Mucosa of rectum (tissue), 2 donors: ENCODE measurements at regions not wholly inside any gene's neighbourhood (a gene's known extent, or its start where the extent isn't known, plus 50 kb on each side); places are given as distances from the start of the nearest gene placed in this dataset.
"Not testable (repeated sequence)": the region's sequence is repeated elsewhere in the genome, so short reads cannot be mapped to it uniquely, and the experiment has no call there.

Experiments used
- H3K27ac ChIP-seq, 2 donors: one replicate each; pipeline ENCODE4 v1.7.0; 2013; ENCODE audit warnings: inconsistent platforms in 2 of 2, low read depth in 2 of 2, low read length in 2 of 2
- H3K27me3 ChIP-seq, 2 donors: one replicate each; pipeline ENCODE4 v1.7.0; 2013; ENCODE audit warnings: low read length in 2 of 2; ENCODE audit not compliant: control insufficient read depth in 2 of 2, insufficient read depth in 2 of 2
- H3K36me3 ChIP-seq, 2 donors: one replicate each; pipeline ENCODE4 v1.7.0; 2013; ENCODE audit warnings: low read length in 2 of 2; ENCODE audit not compliant: control insufficient read depth in 2 of 2, insufficient read depth in 2 of 2
- H3K4me1 ChIP-seq, 2 donors: one replicate each; pipeline ENCODE4 v1.7.0; 2013; ENCODE audit warnings: low read length in 2 of 2, mild to moderate bottlenecking in 1 of 2; ENCODE audit not compliant: control insufficient read depth in 2 of 2, insufficient read depth in 2 of 2
- H3K4me3 ChIP-seq, 2 donors: one replicate each; pipeline ENCODE4 v1.7.0; 2013; ENCODE audit warnings: low read length in 2 of 2
- H3K9ac ChIP-seq, 2 donors: one replicate each; pipeline ENCODE4 v1.7.0; 2013; ENCODE audit warnings: low read length in 2 of 2, low read depth in 1 of 2, mild to moderate bottlenecking in 1 of 2
- H3K9me3 ChIP-seq, 2 donors: one replicate each; pipeline ENCODE4 v1.7.0; 2013; ENCODE audit warnings: low read length in 2 of 2; ENCODE audit not compliant: control insufficient read depth in 2 of 2
- donor health status: healthy.
- donor health status: Normal muscosa, but diverticular disease.

- Histone ChIP-seq H3K9me3 (no peaks in the 10 kb centered on the region), H3K9ac (no peak overlapping the region), H3K4me3 (no peak overlapping the region)
These were observed 234.3 kb upstream of the NFIA start for GRCh38 chr1:60847855-60848582.

DNA sequence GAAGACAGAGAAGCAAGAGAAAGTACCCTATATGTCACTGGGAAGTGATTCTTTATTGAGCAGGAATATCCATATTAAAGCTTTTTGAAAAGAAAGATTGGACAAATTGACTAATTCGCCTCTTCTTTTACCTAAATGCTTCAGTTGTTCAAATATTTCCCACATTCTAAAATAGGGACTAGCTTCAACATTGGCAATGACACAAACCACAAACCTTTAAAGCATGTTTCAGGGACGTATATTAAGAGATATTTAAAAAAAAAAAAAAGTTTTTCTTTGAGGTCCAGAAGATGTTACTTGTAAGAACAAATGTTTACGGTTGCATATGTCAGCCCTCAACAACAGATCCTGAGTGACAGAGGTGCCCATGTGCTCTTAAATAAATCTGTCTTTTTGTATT lies 235.0 kb upstream of the NFIA start:
- no peaks in the 10 kb centered on the region for H3K27me3 ChIP-seq
- no peaks in the 10 kb centered on the region for H3K4me1 ChIP-seq
- H3K36me3 ChIP-seq: no peaks in the 10 kb centered on the region
- no peak overlapping the region for H3K4me3 ChIP-seq
- no peak overlapping the region for H3K9ac ChIP-seq
- no peak overlapping the region for H3K27ac ChIP-seq
- no peaks in the 10 kb centered on the region for H3K9me3 ChIP-seq

More at GRCh38 chr1:60847855-60848582, 234.3 kb upstream of the NFIA start:
- no peaks in the 10 kb centered on the region for H3K27me3 ChIP-seq
- H3K36me3 ChIP-seq: no peaks in the 10 kb centered on the region
- no peaks in the 10 kb centered on the region for H3K4me1 ChIP-seq
- H3K27ac ChIP-seq: no peak overlapping the region

DNA sequence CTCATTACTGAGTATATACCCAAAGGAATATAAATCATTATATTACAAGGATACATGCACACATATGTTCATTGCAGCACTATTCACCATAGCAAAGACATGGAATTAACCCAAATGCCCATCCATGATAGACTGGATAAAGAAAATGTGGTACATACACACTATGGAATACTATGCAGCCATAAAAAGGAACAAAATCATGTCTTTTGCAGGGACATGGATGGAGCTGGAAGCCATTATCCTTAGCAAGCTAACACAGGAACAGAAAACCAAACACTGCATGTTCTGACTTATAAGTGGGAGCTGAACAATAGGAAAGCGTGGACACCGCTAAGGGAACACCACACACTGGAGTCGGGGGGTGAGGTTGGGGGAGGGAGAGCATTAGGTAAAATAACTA lies 236.7 kb upstream of the NFIA start:
- not testable (repeated sequence) for H3K9ac ChIP-seq, H3K36me3 ChIP-seq

DNA sequence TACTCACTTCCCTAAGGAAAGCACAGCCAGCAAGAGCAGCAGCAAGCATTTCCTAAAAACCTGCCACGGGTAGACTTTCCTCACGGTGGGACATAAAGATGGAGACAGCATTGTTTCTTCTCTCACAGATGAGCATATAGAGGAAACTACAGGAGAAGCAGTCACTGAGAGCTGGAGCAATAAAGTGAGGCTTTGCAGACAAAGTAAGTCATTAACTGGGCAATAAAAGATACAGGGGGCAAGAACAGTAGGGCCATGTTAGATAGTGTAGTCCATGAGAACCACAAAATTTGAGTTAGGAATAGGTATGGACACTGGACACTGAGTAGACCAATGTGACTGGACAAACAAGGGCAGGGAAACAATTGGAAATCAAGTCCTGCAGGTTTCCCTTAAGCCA lies 240.1 kb upstream of the NFIA start:
- Histone ChIP-seq H3K27me3 (no peaks in the 10 kb centered on the region), H3K9ac (no peak overlapping the region), H3K4me3 (no peak overlapping the region), H3K9me3 (no peaks in the 10 kb centered on the region), H3K36me3 (no peaks in the 10 kb centered on the region), H3K27ac (no peak overlapping the region), H3K4me1 (peaks cover 0 to 4% of the 10 kb centered on the region in 2 donors)

More for the DNA sequence above, 236.7 kb upstream of the NFIA start:
- not testable (repeated sequence) for H3K27ac ChIP-seq, H3K9me3 ChIP-seq, H3K4me1 ChIP-seq, H3K4me3 ChIP-seq, H3K27me3 ChIP-seq

DNA sequence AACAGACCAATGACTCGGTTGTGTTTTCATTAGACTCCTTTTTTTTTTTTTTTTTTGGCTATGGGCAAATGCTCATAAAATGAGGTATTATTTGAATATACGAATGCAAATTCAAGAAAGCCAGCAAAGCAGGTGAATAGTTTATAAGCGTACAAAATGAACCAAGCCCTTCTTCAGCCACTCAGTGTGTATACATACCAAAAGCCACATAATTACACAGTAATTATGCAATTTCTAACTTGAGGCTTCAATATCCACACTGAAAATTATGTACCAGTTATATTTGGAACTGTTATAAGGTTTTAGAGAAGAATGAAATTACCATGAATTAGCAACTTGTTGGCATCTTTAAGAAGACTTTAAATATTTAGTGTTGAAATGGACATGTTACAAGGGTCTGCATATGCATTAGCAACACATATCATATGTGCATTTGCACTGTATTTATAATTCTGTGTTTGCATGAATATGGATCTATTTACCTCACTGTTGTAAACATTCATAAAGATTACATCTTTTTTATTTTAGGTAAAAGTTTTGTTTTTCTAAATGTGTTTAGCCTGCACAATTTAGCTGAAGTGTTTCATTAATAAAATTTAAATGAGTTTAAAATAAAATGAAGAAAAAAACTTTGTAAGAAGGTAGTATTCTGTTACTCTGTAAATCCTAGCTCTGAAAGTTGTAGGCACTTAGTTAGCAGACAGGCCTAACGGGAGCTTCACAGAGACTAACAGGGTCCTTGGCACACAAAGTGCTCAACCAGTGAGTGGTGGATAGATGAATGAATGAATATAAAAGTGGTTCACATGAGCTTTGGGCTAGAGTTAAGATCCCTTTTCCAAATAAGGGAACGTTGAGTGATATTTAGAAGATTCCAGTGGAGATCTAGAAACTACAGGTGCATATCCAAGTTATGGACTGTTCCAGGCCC lies 241.0 kb upstream of the NFIA start:
- Histone ChIP-seq H3K9me3 (no peaks in the 10 kb centered on the region), H3K27me3 (no peaks in the 10 kb centered on the region), H3K36me3 (no peaks in the 10 kb centered on the region)

GRCh38 chr1:60840476-60840875 lies 241.9 kb upstream of the NFIA start:
- H3K4me3 ChIP-seq, H3K9me3 ChIP-seq, H3K4me1 ChIP-seq, H3K27me3 ChIP-seq, H3K27ac ChIP-seq, H3K9ac ChIP-seq, H3K36me3 ChIP-seq: not testable (repeated sequence)

More for the DNA sequence above, 241.0 kb upstream of the NFIA start:
- Histone ChIP-seq H3K4me3 (no peak overlapping the region), H3K4me1 (peaks cover 0 to 4% of the 10 kb centered on the region in 2 donors), H3K27ac (no peak overlapping the region), H3K9ac (no peak overlapping the region)

- no peaks in the 10 kb centered on the region for H3K9me3 ChIP-seq
- H3K27ac ChIP-seq: no peak overlapping the region
- H3K9ac ChIP-seq: no peak overlapping the region
- H3K4me3 ChIP-seq: no peak overlapping the region
- H3K27me3 ChIP-seq: no peaks in the 10 kb centered on the region
- no peaks in the 10 kb centered on the region for H3K36me3 ChIP-seq
- H3K4me1 ChIP-seq: peaks cover 10 to 17% of the 10 kb centered on the region in 2 donors
These were observed 246.7 kb upstream of the NFIA start for GRCh38 chr1:60835649-60836048.

DNA sequence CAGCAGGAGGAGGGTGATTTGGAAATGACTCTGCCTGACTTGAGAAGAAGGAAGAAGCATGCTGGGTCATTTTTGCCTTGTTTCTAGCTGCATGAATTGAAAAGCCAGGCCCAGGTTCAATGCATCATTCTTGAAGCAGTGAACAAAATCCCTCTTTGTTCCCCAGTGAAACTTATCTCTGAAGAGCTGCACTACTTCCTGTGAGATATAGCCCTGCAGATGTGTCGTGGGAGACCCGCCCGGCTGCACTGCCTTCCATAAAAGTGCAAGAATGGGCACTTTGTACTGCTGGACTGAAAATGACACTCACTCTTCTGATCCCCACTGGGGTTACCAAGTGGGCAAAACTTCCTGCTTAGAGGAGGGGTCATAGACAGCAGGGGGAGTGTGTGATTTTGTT lies 249.2 kb upstream of the NFIA start:
- peak overlapping the region; percentile 56 to 72 for H3K27ac ChIP-seq
- H3K9ac ChIP-seq: no peak overlapping the region
- H3K36me3 ChIP-seq: no peaks in the 10 kb centered on the region
- peaks cover 10 to 17% of the 10 kb centered on the region in 2 donors for H3K4me1 ChIP-seq
- no peak overlapping the region for H3K4me3 ChIP-seq
- no peaks in the 10 kb centered on the region for H3K27me3 ChIP-seq
- H3K9me3 ChIP-seq: no peaks in the 10 kb centered on the region

- H3K4me1 ChIP-seq: peaks cover 10 to 17% of the 10 kb centered on the region in 2 donors
- no peak overlapping the region for H3K4me3 ChIP-seq
- no peaks in the 10 kb centered on the region for H3K9me3 ChIP-seq
- H3K36me3 ChIP-seq: no peaks in the 10 kb centered on the region
- no peak overlapping the region for H3K9ac ChIP-seq
- H3K27me3 ChIP-seq: no peaks in the 10 kb centered on the region
- H3K27ac ChIP-seq: peak overlapping the region; percentile 56 to 72
These were observed 250.0 kb upstream of the NFIA start for GRCh38 chr1:60832367-60832766.

GRCh38 chr1:60831780-60832179 lies 250.6 kb upstream of the NFIA start:
- Histone ChIP-seq H3K36me3 (no peaks in the 10 kb centered on the region), H3K9ac (no peak overlapping the region), H3K4me3 (peak overlapping the region in 1 of 2 donors; percentile 4), H3K27ac (peak overlapping the region; percentile 56 to 72), H3K9me3 (no peaks in the 10 kb centered on the region), H3K27me3 (no peaks in the 10 kb centered on the region), H3K4me1 (peaks cover 10 to 20% of the 10 kb centered on the region in 2 donors)
